ENCODE measurements at regions not wholly inside any gene's neighbourhood (a gene's known extent, or its start where the extent isn't known, plus 50 kb on each side); places are given as distances from the start of the nearest gene placed in this dataset.

DNA sequence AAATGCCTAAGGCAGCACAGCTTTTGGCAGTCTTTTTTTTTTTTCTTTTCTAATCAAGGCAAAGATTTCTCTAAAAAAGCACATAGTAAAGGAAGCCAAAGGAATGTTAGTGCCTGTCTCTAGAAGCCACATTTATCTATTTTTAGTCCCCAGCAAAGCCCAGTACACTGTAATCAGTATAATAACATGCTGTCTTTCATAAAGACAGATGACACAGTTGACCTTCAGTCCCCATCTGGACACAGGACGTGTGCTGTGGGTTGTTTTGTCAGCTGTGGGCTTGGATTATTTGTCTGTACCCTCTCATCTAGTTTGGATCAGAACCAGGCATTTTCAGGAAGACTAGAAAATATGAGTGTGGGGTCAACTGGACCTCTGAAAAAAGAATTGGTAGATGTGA is 110.4 kb upstream of the CTNNB1 start:
- DNase-seq (ENCODE audit: low spot score) = no peak
- in situ Hi-C loops (cut with MboI; ENCODE audit: low sequenced_read_pairs, unreplicated experiment) = no loop called here
- TF ChIP-seq, protein P1, sequence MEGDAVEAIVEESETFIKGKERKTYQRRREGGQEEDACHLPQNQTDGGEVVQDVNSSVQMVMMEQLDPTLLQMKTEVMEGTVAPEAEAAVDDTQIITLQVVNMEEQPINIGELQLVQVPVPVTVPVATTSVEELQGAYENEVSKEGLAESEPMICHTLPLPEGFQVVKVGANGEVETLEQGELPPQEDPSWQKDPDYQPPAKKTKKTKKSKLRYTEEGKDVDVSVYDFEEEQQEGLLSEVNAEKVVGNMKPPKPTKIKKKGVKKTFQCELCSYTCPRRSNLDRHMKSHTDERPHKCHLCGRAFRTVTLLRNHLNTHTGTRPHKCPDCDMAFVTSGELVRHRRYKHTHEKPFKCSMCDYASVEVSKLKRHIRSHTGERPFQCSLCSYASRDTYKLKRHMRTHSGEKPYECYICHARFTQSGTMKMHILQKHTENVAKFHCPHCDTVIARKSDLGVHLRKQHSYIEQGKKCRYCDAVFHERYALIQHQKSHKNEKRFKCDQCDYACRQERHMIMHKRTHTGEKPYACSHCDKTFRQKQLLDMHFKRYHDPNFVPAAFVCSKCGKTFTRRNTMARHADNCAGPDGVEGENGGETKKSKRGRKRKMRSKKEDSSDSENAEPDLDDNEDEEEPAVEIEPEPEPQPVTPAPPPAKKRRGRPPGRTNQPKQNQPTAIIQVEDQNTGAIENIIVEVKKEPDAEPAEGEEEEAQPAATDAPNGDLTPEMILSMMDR (IDR thresholded peaks at IDR 0.05; ENCODE audit: borderline replicate concordance, control extremely low read depth, extremely low read depth, insufficient read depth, missing control alignments) = no peak

DNA sequence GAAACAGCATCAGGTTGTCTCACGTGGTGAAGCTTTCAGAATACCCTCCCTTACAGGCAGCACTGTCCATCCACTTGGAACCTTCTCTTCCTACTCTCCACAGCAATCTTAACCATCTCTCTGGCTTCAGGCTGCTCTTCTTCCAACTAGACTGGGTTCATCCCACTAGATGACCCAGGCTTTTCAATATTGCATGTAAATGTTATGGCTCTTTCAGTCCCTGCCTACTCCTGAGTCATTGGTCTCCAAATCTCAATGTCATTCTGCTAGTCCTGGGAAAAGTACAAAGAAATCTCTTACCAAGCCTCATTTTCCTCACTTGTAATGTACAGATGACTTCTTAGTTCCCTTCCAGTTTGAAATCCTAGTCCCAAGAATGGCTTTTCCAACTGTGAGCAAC is 109.7 kb upstream of the CTNNB1 start:
- DNase-seq (ENCODE audit: low spot score) = no peak
- TF ChIP-seq, protein P1 (IDR thresholded peaks at IDR 0.05; ENCODE audit: borderline replicate concordance, control extremely low read depth, extremely low read depth, insufficient read depth, missing control alignments) = no peak
- in situ Hi-C loops (cut with MboI; ENCODE audit: low sequenced_read_pairs, unreplicated experiment) = no loop called here

DNA sequence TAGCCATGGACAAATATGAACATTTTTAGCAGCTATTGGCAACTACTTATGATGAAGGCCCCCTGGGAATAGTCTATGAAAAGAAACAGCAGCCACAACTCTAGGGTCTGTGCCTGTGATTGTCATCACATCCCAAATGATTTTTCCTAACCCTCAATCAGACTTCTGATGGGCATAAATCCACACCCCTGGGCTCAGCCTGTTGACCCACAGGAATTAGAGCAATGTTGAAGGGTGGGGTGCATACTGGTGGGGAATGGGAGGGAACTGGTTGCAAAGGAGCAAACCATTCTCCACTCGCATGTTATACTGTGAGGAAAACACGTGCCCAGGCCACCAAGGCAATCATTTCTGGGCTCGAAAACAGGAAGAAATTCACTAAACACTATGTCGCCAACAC is 106.5 kb upstream of the CTNNB1 start:
- no peak for DNase-seq (ENCODE audit: low spot score)
- in situ Hi-C loops (cut with MboI; ENCODE audit: low sequenced_read_pairs, unreplicated experiment) = no loop called here
- TF ChIP-seq, protein P1 (IDR thresholded peaks at IDR 0.05; ENCODE audit: borderline replicate concordance, control extremely low read depth, extremely low read depth, insufficient read depth, missing control alignments) = no peak

DNA sequence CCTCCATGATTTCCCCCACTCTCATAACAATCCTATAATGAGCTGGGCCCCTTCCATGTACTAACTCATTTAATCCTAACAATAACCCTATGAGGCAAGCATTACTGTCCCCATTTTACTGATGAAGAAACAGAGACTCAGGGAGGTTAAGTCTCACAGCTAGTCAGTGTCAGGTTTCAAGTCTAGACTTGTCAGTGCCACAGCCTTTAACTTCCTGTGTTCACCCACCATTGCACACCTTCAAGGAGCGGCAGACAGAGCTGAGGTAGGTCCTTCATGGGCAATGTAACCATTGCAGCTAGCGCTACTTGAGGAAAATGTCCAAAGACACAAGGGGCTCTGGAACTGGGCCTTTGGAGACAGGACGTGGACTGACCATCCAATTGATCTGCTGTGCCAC is 105.8 kb upstream of the CTNNB1 start:
- in situ Hi-C loops (cut with MboI; ENCODE audit: low sequenced_read_pairs, unreplicated experiment) = no loop called here
- TF ChIP-seq, protein P1 (IDR thresholded peaks at IDR 0.05; ENCODE audit: borderline replicate concordance, control extremely low read depth, extremely low read depth, insufficient read depth, missing control alignments) = no peak
- no peak for DNase-seq (ENCODE audit: low spot score)

DNA sequence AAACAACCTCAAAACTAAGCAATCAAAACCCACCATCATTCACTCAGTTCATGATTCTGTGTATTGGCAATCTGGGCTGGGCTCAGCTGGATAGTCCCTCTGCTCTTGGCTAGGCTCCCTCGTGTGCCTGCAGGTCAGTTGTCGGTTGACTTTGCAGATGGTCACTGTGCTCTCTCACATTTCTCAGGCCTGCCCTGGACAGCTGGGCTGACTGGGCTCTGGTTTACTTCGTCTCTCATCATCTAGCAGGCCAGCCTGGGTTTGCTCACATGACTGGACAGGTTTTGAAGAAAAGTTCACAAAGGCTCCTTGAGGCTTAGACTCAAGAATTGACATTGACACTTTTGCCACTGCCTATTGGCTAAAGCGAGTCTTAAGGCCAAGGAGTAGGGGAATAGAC is 105.0 kb upstream of the CTNNB1 start:
- in situ Hi-C loops (cut with MboI; ENCODE audit: low sequenced_read_pairs, unreplicated experiment) = no loop called here

DNA sequence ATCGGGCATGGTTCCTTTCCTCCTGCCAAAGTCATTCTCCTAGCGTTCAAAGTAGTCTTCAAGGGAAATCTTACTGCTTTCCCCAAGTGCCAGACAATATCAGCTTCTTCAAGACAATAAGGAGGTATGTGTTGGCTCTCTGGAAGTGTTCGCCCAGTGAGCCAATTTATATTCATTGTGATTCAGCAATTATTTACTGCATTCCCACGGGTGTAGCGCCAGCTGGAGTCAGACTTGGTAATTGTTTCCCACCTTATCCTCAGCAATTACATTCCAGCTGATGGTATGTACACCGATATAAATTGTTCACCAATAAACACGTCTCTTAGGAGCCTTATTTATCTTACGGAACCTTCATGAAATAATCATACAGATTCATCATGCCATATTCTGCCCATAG is 103.6 kb upstream of the CTNNB1 start:
- no peak for DNase-seq (ENCODE audit: low spot score)
- in situ Hi-C loops (cut with MboI; ENCODE audit: low sequenced_read_pairs, unreplicated experiment) = no loop called here
- TF ChIP-seq, protein P1 (IDR thresholded peaks at IDR 0.05; ENCODE audit: borderline replicate concordance, control extremely low read depth, extremely low read depth, insufficient read depth, missing control alignments) = no peak

More for the DNA sequence above, 105.0 kb upstream of the CTNNB1 start:
- DNase-seq (ENCODE audit: low spot score) = no peak
- TF ChIP-seq, protein P1 (IDR thresholded peaks at IDR 0.05; ENCODE audit: borderline replicate concordance, control extremely low read depth, extremely low read depth, insufficient read depth, missing control alignments) = no peak

Data from GM13976 (cell line).